ENCODE measurements at regions not wholly inside any gene's neighbourhood (a gene's known extent, or its start where the extent isn't known, plus 50 kb on each side); places are given as distances from the start of the nearest gene placed in this dataset.

DNA sequence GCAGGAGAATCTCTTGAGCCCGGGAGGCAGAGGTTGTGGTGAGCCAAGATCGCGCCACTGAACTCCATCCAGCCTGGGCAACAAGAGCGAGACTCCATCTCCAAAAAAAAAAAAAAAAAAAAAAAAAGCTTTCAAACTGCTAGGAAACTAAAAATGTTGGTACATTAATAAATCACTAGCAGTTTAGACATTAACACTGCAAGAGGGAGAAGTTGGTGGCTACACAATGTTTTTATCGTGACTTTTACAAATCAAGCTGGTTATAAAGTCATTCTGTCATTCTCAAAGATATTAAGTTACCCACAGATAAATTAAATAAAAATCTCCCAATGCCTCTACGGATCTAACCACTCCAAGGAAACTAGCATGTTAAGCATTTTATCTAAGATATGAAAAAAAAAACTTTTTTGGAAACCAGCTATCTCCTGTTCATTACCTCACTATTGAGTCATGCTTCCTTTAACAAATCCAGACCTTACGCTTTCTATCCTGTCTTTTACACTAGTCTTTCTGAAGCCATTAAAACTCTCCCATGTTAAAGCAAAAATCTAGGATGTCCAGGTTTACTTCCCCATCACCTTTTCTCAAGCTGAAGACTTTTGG lies 85.9 kb upstream of the SMURF2 start:
- no peak for TF ChIP-seq CTCF (IDR thresholded peaks at IDR 0.05)
- TF ChIP-seq POLR2A (IDR thresholded peaks at IDR 0.05): no peak

All from testis (tissue), 2 donors.